RWPE2 (cell line): ENCODE measurements at regions not wholly inside any gene's neighbourhood (a gene's known extent, or its start where the extent isn't known, plus 50 kb on each side); places are given as distances from the start of the nearest gene placed in this dataset.
"Not testable (repeated sequence)": the region's sequence is repeated elsewhere in the genome, so short reads cannot be mapped to it uniquely, and the experiment has no call there.

ENCODE experiments used
- ATAC-seq: fragments of 200-7000 bp; cut with Tn5 transposase; 3 replicates; pipeline ENCODE4 v1.9.1; 2021; ENCODE audit warnings: low read depth
- DNase-seq: peaks from one replicate; pipeline ENCODE4 v3.0.0-alpha.2; 2020; ENCODE audit warnings: low spot score
- H3K27ac ChIP-seq: fragments of 450-650 bp; 2 replicates; pipeline ENCODE4 v1.5.1; 2017; ENCODE audit warnings: mild to moderate bottlenecking; ENCODE audit not compliant: poor library complexity, severe bottlenecking
- H3K27me3 ChIP-seq: fragments of 250-450 bp; sonication (Bioruptor Pico); 2 replicates; pipeline ENCODE4 v1.5.1; 2021; ENCODE audit warnings: mild to moderate bottlenecking, moderate library complexity; ENCODE audit not compliant: insufficient read depth, poor library complexity, severe bottlenecking
- H3K36me3 ChIP-seq: fragments of 250-450 bp; sonication (Bioruptor Pico); 2 replicates; pipeline ENCODE4 v1.5.1; 2020; ENCODE audit warnings: low read depth, mild to moderate bottlenecking, moderate library complexity
- H3K4me1 ChIP-seq: fragments of 250-450 bp; sonication (Bioruptor Pico); 2 replicates; pipeline ENCODE4 v1.5.1; 2021; ENCODE audit warnings: mild to moderate bottlenecking, moderate library complexity; ENCODE audit not compliant: insufficient read depth, poor library complexity, severe bottlenecking
- H3K4me3 ChIP-seq: fragments of 250-450 bp; sonication (Bioruptor Pico); 2 replicates; pipeline ENCODE4 v1.5.1; 2021; ENCODE audit warnings: mild to moderate bottlenecking, moderate library complexity; ENCODE audit not compliant: severe bottlenecking
- H3K9me3 ChIP-seq: fragments of 250-450 bp; sonication (Bioruptor Pico); 2 replicates; pipeline ENCODE4 v1.5.1; 2021; ENCODE audit warnings: mild to moderate bottlenecking, moderate library complexity; ENCODE audit not compliant: severe bottlenecking
- TF ChIP-seq, protein P1 (sequence below): fragments of 450-650 bp; IDR thresholded peaks from one replicate; pipeline ENCODE4 v1.5.1; 2017; ENCODE audit warnings: mild to moderate bottlenecking, moderate library complexity; ENCODE audit not compliant: poor library complexity, severe bottlenecking

- H3K4me3 ChIP-seq: no peak overlapping the region
- H3K27me3 ChIP-seq: no peaks in the 10 kb centered on the region
- no peak for ATAC-seq
- no peaks in the 10 kb centered on the region for H3K36me3 ChIP-seq
- H3K9me3 ChIP-seq: no peaks in the 10 kb centered on the region
- TF ChIP-seq, protein P1, sequence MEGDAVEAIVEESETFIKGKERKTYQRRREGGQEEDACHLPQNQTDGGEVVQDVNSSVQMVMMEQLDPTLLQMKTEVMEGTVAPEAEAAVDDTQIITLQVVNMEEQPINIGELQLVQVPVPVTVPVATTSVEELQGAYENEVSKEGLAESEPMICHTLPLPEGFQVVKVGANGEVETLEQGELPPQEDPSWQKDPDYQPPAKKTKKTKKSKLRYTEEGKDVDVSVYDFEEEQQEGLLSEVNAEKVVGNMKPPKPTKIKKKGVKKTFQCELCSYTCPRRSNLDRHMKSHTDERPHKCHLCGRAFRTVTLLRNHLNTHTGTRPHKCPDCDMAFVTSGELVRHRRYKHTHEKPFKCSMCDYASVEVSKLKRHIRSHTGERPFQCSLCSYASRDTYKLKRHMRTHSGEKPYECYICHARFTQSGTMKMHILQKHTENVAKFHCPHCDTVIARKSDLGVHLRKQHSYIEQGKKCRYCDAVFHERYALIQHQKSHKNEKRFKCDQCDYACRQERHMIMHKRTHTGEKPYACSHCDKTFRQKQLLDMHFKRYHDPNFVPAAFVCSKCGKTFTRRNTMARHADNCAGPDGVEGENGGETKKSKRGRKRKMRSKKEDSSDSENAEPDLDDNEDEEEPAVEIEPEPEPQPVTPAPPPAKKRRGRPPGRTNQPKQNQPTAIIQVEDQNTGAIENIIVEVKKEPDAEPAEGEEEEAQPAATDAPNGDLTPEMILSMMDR: no peak
- no peaks in the 10 kb centered on the region for H3K4me1 ChIP-seq
- DNase-seq: no peak
- no peak overlapping the region for H3K27ac ChIP-seq
Measured at GRCh38 chr9:29160763-29161353, 1587.6 kb upstream of the C9orf72 start.

- ATAC-seq: no peak
- Histone ChIP-seq H3K4me3 (no peak overlapping the region), H3K27me3 (no peaks in the 10 kb centered on the region), H3K4me1 (no peaks in the 10 kb centered on the region), H3K9me3 (no peaks in the 10 kb centered on the region), H3K36me3 (no peaks in the 10 kb centered on the region), H3K27ac (no peak overlapping the region)
- TF ChIP-seq, protein P1: no peak
- no peak for DNase-seq
Measured at GRCh38 chr9:29174136-29174535, 1600.9 kb upstream of the C9orf72 start.

- Histone ChIP-seq H3K9me3 (no peaks in the 10 kb centered on the region), H3K4me1 (no peaks in the 10 kb centered on the region), H3K27ac (no peak overlapping the region), H3K4me3 (no peak overlapping the region), H3K36me3 (no peaks in the 10 kb centered on the region), H3K27me3 (no peaks in the 10 kb centered on the region)
- TF ChIP-seq, protein P1: no peak
- DNase-seq (no peak), ATAC-seq (no peak)
Measured at GRCh38 chr9:29176231-29176630, 1603.0 kb upstream of the C9orf72 start.

DNA sequence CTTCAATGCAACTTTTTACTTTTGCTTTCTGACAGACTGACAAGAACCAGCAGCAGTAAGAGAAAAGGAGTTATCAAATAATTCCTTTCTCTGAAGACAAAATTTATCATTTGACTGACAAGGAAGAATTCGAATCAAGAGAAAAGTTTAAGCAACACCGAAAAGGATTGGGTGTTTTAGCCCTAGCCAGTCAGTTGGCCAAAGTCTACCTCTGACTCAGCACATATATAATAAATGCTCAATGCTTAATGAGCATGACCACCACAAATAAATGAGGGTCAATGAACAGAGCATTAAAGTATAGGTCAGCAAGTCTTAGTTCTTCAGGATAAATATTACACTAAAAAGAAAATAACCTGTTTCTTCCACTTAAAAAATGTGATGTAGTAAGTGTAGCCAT lies 1603.5 kb upstream of the C9orf72 start:
- no peaks in the 10 kb centered on the region for H3K27me3 ChIP-seq
- no peak overlapping the region for H3K27ac ChIP-seq
- H3K36me3 ChIP-seq: no peaks in the 10 kb centered on the region
- no peaks in the 10 kb centered on the region for H3K4me1 ChIP-seq
- DNase-seq (no peak), ATAC-seq (no peak)
- H3K4me3 ChIP-seq: no peak overlapping the region
- no peaks in the 10 kb centered on the region for H3K9me3 ChIP-seq
- TF ChIP-seq, protein P1: no peak

DNA sequence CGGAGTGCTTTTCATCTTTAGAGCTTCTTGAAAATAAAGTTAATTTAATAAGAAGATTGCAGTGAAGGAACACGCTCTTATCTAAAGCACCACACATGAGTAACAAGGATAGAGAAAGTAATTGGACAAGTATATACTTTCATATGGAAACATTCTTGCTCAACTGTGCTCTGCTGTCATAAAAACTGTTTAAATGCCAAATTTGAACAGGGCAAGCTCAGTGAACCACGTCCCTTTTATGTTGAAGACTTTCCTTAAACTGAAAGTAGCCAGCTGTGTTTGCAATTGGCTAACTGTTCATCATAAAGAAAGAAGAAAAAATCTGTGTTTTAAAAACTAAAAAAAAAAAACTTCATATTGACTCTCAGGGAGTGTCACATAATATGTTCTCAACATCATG lies 1610.7 kb upstream of the C9orf72 start:
- Histone ChIP-seq H3K27me3 (no peaks in the 10 kb centered on the region), H3K4me3 (no peak overlapping the region), H3K36me3 (no peaks in the 10 kb centered on the region), H3K27ac (no peak overlapping the region), H3K9me3 (no peaks in the 10 kb centered on the region), H3K4me1 (no peaks in the 10 kb centered on the region)
- TF ChIP-seq, protein P1: no peak
- ATAC-seq (no peak), DNase-seq (no peak)

- not testable (repeated sequence) for ATAC-seq, H3K9me3 ChIP-seq, H3K27me3 ChIP-seq, H3K4me1 ChIP-seq, H3K4me3 ChIP-seq, H3K36me3 ChIP-seq, DNase-seq, H3K27ac ChIP-seq
Measured at GRCh38 chr9:29188771-29189170, 1615.5 kb upstream of the C9orf72 start.

DNA sequence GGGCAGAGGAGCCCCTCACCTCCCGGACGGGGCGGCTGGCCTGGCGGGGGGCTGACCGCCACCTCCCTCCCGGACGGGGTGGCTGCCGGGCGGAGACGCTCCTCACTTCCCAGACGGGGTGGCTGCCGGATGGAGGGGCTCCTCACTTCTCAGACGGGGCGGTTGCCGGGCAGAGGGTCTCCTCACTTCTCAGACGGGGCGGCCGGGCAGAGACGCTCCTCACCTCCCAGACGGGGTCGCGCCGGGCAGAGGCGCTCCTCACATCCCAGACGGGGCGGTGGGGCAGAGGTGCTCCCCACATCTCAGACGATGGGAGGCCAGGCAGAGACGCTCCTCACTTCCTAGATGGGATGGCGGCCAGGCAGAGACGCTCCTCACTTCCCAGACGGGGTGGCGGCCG lies 1615.9 kb upstream of the C9orf72 start:
- not testable (repeated sequence) for ATAC-seq, H3K36me3 ChIP-seq, DNase-seq, H3K4me3 ChIP-seq, H3K27me3 ChIP-seq, H3K27ac ChIP-seq, H3K9me3 ChIP-seq, H3K4me1 ChIP-seq
